ENCODE measurements at regions not wholly inside any gene's neighbourhood (a gene's known extent, or its start where the extent isn't known, plus 50 kb on each side); places are given as distances from the start of the nearest gene placed in this dataset.
A peak's percentile ranks its signal among the peaks of the same experiment; 100 is the strongest.

DNA sequence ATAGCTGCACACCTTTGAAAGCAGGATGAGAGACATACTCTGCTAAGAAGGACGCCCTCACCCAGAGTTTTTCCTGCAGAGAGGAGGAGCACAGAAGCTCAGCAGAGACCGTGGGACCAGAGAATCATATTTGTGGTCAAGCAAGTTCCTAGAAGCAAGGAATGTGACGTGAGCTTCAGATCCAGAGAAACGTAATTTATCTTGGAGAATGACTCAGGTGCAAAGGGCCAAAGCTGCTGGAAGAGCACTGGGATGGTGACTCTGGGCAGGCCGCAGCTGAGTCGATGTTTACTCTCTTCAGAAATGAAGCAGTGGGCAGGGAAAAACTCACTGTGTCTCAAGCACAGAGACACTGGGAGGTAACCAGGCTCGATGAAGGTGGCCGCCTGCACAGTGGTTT lies 50.1 kb upstream of the IGFBP2 start:
- no peak overlapping the region for H3K4me3 ChIP-seq (ENCODE audit: low read depth, low read length)
- peak; percentile 89 for DNase-seq (ENCODE audit: low read depth, low spot score)
- TF ChIP-seq, protein P1, sequence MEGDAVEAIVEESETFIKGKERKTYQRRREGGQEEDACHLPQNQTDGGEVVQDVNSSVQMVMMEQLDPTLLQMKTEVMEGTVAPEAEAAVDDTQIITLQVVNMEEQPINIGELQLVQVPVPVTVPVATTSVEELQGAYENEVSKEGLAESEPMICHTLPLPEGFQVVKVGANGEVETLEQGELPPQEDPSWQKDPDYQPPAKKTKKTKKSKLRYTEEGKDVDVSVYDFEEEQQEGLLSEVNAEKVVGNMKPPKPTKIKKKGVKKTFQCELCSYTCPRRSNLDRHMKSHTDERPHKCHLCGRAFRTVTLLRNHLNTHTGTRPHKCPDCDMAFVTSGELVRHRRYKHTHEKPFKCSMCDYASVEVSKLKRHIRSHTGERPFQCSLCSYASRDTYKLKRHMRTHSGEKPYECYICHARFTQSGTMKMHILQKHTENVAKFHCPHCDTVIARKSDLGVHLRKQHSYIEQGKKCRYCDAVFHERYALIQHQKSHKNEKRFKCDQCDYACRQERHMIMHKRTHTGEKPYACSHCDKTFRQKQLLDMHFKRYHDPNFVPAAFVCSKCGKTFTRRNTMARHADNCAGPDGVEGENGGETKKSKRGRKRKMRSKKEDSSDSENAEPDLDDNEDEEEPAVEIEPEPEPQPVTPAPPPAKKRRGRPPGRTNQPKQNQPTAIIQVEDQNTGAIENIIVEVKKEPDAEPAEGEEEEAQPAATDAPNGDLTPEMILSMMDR (IDR thresholded peaks at IDR 0.05; ENCODE audit: low read depth, low read length) = no peak
- in situ Hi-C loops (cut with HindIII; ENCODE audit: low sequenced_read_pairs) = no loop called here
